ENCODE measurements at regions not wholly inside any gene's neighbourhood (a gene's known extent, or its start where the extent isn't known, plus 50 kb on each side); places are given as distances from the start of the nearest gene placed in this dataset.
"Not testable (repeated sequence)": the region's sequence is repeated elsewhere in the genome, so short reads cannot be mapped to it uniquely, and the experiment has no call there.

- DNase-seq, result no peak
- Histone ChIP-seq H3K36me3 (no peaks in the 10 kb centered on the region), H3K27me3 (peaks cover 0 to 13% of the 10 kb centered on the region in 2 donors), H3K9me3 (no peaks in the 10 kb centered on the region), H3K27ac (no peak overlapping the region), H3K4me3 (no peak overlapping the region), H3K4me1 (no peaks in the 10 kb centered on the region)
- no peak for TF ChIP-seq CTCF (IDR thresholded peaks at IDR 0.05)
- intact Hi-C loops (cut with DNase I; ENCODE audit: low total_unique reads), result no loop called here
Observed at GRCh38 chr6:167229586-167229985, 61.5 kb upstream of the UNC93A start.

- Histone ChIP-seq H3K36me3 (no peaks in the 10 kb centered on the region), H3K4me3 (no peak overlapping the region), H3K9me3 (no peaks in the 10 kb centered on the region), H3K4me1 (no peaks in the 10 kb centered on the region), H3K27ac (no peak overlapping the region), H3K27me3 (peaks cover 0 to 17% of the 10 kb centered on the region in 2 donors)
- intact Hi-C loops (cut with DNase I; ENCODE audit: low total_unique reads), result no loop called here
- no peak for TF ChIP-seq CTCF (IDR thresholded peaks at IDR 0.05)
- no peak for DNase-seq
Observed at GRCh38 chr6:167230288-167230687, 60.8 kb upstream of the UNC93A start.

- TF ChIP-seq CTCF (IDR thresholded peaks at IDR 0.05), result no peak
- intact Hi-C loops (cut with DNase I; ENCODE audit: low total_unique reads), result no loop called here
- H3K27me3 ChIP-seq, result peaks cover 0 to 26% of the 10 kb centered on the region in 2 donors
- no peaks in the 10 kb centered on the region for H3K36me3 ChIP-seq
- no peaks in the 10 kb centered on the region for H3K4me1 ChIP-seq
- no peaks in the 10 kb centered on the region for H3K9me3 ChIP-seq
- DNase-seq, result no peak
- no peak overlapping the region for H3K4me3 ChIP-seq
- H3K27ac ChIP-seq, result no peak overlapping the region
Observed at GRCh38 chr6:167232356-167232755, 58.8 kb upstream of the UNC93A start.

GRCh38 chr6:167233490-167233889, 57.6 kb upstream of the UNC93A start:
- no peak for TF ChIP-seq CTCF (IDR thresholded peaks at IDR 0.05)
- no peaks in the 10 kb centered on the region for H3K36me3 ChIP-seq
- H3K27me3 ChIP-seq, result peaks cover 0 to 22% of the 10 kb centered on the region in 2 donors
- no peaks in the 10 kb centered on the region for H3K9me3 ChIP-seq
- intact Hi-C loops (cut with DNase I; ENCODE audit: low total_unique reads), result no loop called here
- H3K27ac ChIP-seq, result no peak overlapping the region
- no peak for DNase-seq
- H3K4me1 ChIP-seq, result no peaks in the 10 kb centered on the region
- no peak overlapping the region for H3K4me3 ChIP-seq

GRCh38 chr6:167234576-167234975, 56.5 kb upstream of the UNC93A start:
- H3K4me3 ChIP-seq; H3K9me3 ChIP-seq; H3K4me1 ChIP-seq; H3K36me3 ChIP-seq; H3K27ac ChIP-seq; DNase-seq; intact Hi-C loops (cut with DNase I; ENCODE audit: low total_unique reads): not testable (repeated sequence)
- peaks cover 0 to 22% of the 10 kb centered on the region in 2 donors for H3K27me3 ChIP-seq

GRCh38 chr6:167235005-167235404, 56.1 kb upstream of the UNC93A start:
- intact Hi-C loops (cut with DNase I; ENCODE audit: low total_unique reads), result no loop called here
- TF ChIP-seq CTCF (IDR thresholded peaks at IDR 0.05), result no peak

More at GRCh38 chr6:167235005-167235404, 56.1 kb upstream of the UNC93A start:
- Histone ChIP-seq H3K36me3 (no peaks in the 10 kb centered on the region), H3K9me3 (no peaks in the 10 kb centered on the region), H3K4me3 (no peak overlapping the region), H3K27me3 (peaks cover 0 to 22% of the 10 kb centered on the region in 2 donors), H3K27ac (no peak overlapping the region), H3K4me1 (no peaks in the 10 kb centered on the region)
- no peak for DNase-seq

Data from tibial artery (tissue), 4 donors.